ENCODE measurements at regions not wholly inside any gene's neighbourhood (a gene's known extent, or its start where the extent isn't known, plus 50 kb on each side); places are given as distances from the start of the nearest gene placed in this dataset.
"Not testable (repeated sequence)": the region's sequence is repeated elsewhere in the genome, so short reads cannot be mapped to it uniquely, and the experiment has no call there.

GRCh38 chr1:196063294-196063693 is 544.9 kb downstream of the KCNT2 start:
- TF ChIP-seq CTCF (IDR thresholded peaks at IDR 0.05; ENCODE audit: low read depth, low read length), result no peak
- no peak for DNase-seq (ENCODE audit: extremely low read depth, low read depth)

- DNase-seq (ENCODE audit: extremely low read depth, low read depth), result no peak
- no peak for TF ChIP-seq CTCF (IDR thresholded peaks at IDR 0.05; ENCODE audit: low read depth, low read length)
These were observed 547.7 kb downstream of the KCNT2 start for GRCh38 chr1:196060539-196060938.

GRCh38 chr1:196059210-196059609 is 549.0 kb downstream of the KCNT2 start:
- TF ChIP-seq CTCF (IDR thresholded peaks at IDR 0.05; ENCODE audit: low read depth, low read length), result no peak

GRCh38 chr1:196056966-196057365 is 551.3 kb downstream of the KCNT2 start:
- no peak for TF ChIP-seq CTCF (IDR thresholded peaks at IDR 0.05; ENCODE audit: low read depth, low read length)
- DNase-seq (ENCODE audit: extremely low read depth, low read depth), result no peak

More at GRCh38 chr1:196059210-196059609, 549.0 kb downstream of the KCNT2 start:
- DNase-seq (ENCODE audit: extremely low read depth, low read depth), result no peak

- TF ChIP-seq CTCF (IDR thresholded peaks at IDR 0.05; ENCODE audit: low read depth, low read length), result no peak
- DNase-seq (ENCODE audit: extremely low read depth, low read depth), result no peak
These were observed 558.8 kb downstream of the KCNT2 start for GRCh38 chr1:196049407-196049806.

GRCh38 chr1:196043268-196043667 is 565.0 kb downstream of the KCNT2 start:
- no peak for TF ChIP-seq CTCF (IDR thresholded peaks at IDR 0.05; ENCODE audit: low read depth, low read length)
- DNase-seq (ENCODE audit: extremely low read depth, low read depth), result no peak

- TF ChIP-seq CTCF (IDR thresholded peaks at IDR 0.05; ENCODE audit: low read depth, low read length), result no peak
- DNase-seq (ENCODE audit: extremely low read depth, low read depth), result no peak
These were observed 574.0 kb downstream of the KCNT2 start for GRCh38 chr1:196034080-196034706.

- DNase-seq (ENCODE audit: extremely low read depth, low read depth), result not testable (repeated sequence)
These were observed 576.9 kb downstream of the KCNT2 start for GRCh38 chr1:196031387-196031786.
